ENCODE measurements at regions not wholly inside any gene's neighbourhood (a gene's known extent, or its start where the extent isn't known, plus 50 kb on each side); places are given as distances from the start of the nearest gene placed in this dataset.

DNA sequence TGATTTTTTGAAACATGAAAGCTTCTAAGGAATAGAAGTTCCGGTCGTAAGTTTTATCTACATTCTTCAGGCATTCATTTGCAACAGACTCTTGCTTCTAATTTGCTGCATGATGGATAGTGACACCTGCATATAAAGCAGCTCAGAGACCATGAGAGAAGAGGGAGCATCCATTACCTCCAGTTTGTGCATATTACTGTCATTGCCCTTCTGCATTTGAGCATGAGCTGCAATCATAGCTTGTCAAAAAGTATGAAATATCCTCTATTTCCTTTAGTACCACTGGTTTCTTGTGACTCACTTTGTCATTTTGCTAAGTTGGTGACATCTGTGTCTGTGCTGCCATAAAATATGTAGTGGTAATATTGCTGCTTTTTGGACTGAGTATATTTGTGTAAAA is 160.1 kb upstream of the STAC start:
- no peak for TF ChIP-seq POLR2AphosphoS5 (IDR thresholded peaks at IDR 0.05; ENCODE audit: low read depth, low read length)
- TF ChIP-seq POLR2A (IDR thresholded peaks at IDR 0.05; ENCODE audit: low read depth, low read length) = no peak
